BE2C (cell line): ENCODE measurements at regions not wholly inside any gene's neighbourhood (a gene's known extent, or its start where the extent isn't known, plus 50 kb on each side); places are given as distances from the start of the nearest gene placed in this dataset.
A peak's percentile ranks its signal among the peaks of the same experiment; 100 is the strongest.

Experiments
- DNase-seq: peaks from one replicate; pipeline ENCODE4 v3.0.0-alpha.2; 2020
- H3K27me3 ChIP-seq: fragments of 250-450 bp; sonication (Bioruptor Pico); 2 replicates; pipeline ENCODE4 v1.5.1; 2020; ENCODE audit warnings: mild to moderate bottlenecking
- H3K36me3 ChIP-seq: fragments of 250-450 bp; sonication (Bioruptor Pico); 2 replicates; pipeline ENCODE4 v1.5.1; 2020; ENCODE audit warnings: mild to moderate bottlenecking
- H3K4me1 ChIP-seq: fragments of 250-450 bp; sonication (Bioruptor Pico); 2 replicates; pipeline ENCODE4 v1.5.1; 2020
- H3K4me3 ChIP-seq: 2 replicates; pipeline ENCODE4 v1.5.1; 2011; ENCODE audit warnings: low read depth, low read length
- H3K9me3 ChIP-seq: fragments of 250-450 bp; sonication (Bioruptor Pico); 2 replicates; pipeline ENCODE4 v1.5.1; 2020
- CTCF ChIP-seq: IDR thresholded peaks from 2 replicates; pipeline ENCODE4 v1.5.1; 2012; ENCODE audit warnings: mild to moderate bottlenecking, low read depth, low read length

DNA sequence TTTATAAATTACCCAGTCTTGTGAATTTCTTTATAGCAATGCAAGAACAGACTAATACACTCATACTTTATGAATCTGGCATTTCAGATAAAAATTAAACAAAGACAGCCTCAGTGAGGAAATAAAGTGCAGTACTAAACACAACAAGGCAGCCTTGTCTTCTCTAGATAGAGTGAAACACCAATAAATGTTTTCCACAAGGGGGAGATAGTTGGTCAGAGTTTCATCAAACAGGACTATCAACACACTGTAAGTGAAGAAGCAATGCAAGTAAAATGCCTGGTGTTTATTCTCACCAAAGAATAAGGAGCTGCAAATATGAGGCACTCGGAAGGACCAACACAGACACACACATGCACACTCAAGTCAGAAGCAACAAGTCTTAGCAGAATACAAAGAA lies 62.8 kb downstream of the FAM9B start:
- H3K27me3 ChIP-seq = no peaks in the 10 kb centered on the region
- TF ChIP-seq CTCF = peak; percentile 45
- H3K4me3 ChIP-seq = no peak overlapping the region
- no peaks in the 10 kb centered on the region for H3K36me3 ChIP-seq
- H3K4me1 ChIP-seq = no peaks in the 10 kb centered on the region
- DNase-seq = no peak
- H3K9me3 ChIP-seq = no peaks in the 10 kb centered on the region

DNA sequence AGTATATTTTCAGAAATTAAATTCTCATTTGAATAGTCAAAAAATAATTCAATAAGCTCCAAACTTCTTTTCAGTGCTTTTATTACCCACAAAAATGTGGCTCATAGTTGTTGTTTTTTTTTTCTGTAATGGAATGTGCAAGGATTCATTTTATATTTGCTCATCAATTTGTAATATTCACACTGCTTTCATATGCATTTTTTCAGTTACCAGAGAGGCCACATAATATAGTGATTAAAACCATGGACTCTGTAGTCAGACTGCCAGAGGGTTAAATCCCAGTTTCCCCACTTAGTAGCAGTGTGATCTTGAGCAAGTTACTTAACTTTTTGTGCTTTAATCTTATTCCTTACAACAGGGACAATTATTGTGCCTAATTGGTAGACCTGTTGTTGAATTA lies 64.5 kb downstream of the FAM9B start:
- DNase-seq = no peak
- TF ChIP-seq CTCF = no peak
- Histone ChIP-seq H3K27me3 (no peaks in the 10 kb centered on the region), H3K9me3 (no peaks in the 10 kb centered on the region), H3K4me1 (no peaks in the 10 kb centered on the region), H3K4me3 (no peak overlapping the region), H3K36me3 (no peaks in the 10 kb centered on the region)

- no peak for DNase-seq
- H3K9me3 ChIP-seq = no peaks in the 10 kb centered on the region
- H3K27me3 ChIP-seq = no peaks in the 10 kb centered on the region
- no peak for TF ChIP-seq CTCF
- H3K4me3 ChIP-seq = no peak overlapping the region
- H3K4me1 ChIP-seq = no peaks in the 10 kb centered on the region
- H3K36me3 ChIP-seq = no peaks in the 10 kb centered on the region
These were observed 66.5 kb downstream of the FAM9B start for GRCh38 chrX:8967461-8967860.

GRCh38 chrX:8960957-8961468 lies 72.9 kb downstream of the FAM9B start:
- no peaks in the 10 kb centered on the region for H3K9me3 ChIP-seq
- no peak overlapping the region for H3K4me3 ChIP-seq
- no peaks in the 10 kb centered on the region for H3K27me3 ChIP-seq
- H3K4me1 ChIP-seq = no peaks in the 10 kb centered on the region
- no peak for DNase-seq
- H3K36me3 ChIP-seq = no peaks in the 10 kb centered on the region
- TF ChIP-seq CTCF = no peak

- DNase-seq = no peak
- no peak for TF ChIP-seq CTCF
- H3K4me1 ChIP-seq = no peaks in the 10 kb centered on the region
- H3K27me3 ChIP-seq = no peaks in the 10 kb centered on the region
- H3K36me3 ChIP-seq = no peaks in the 10 kb centered on the region
- H3K4me3 ChIP-seq = no peak overlapping the region
- H3K9me3 ChIP-seq = no peaks in the 10 kb centered on the region
These were observed 78.4 kb downstream of the FAM9B start for GRCh38 chrX:8955511-8955910.

DNA sequence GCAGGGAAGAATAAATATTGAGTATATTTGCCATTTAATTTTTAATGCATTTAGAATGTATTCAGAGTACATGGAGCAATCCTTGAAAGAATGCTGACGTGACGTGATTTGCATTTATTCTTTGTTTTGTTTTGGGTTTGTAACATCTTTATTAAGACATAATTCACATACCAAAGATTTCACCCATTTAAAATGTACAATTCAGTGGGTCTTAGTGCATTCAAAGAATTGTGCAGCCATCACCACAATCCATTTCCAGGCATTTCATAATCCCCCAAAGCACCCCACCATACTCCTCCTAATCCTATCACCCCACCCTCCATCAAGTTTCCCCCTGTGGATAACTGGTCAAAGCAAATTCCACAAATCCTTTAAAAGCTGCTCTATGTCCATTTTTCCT lies 87.4 kb downstream of the FAM9B start:
- no peak for DNase-seq
- Histone ChIP-seq H3K27me3 (no peaks in the 10 kb centered on the region), H3K9me3 (no peaks in the 10 kb centered on the region), H3K36me3 (no peaks in the 10 kb centered on the region), H3K4me1 (no peaks in the 10 kb centered on the region), H3K4me3 (no peak overlapping the region)
- no peak for TF ChIP-seq CTCF
